HG02852 (cell line): ENCODE measurements at regions not wholly inside any gene's neighbourhood (a gene's known extent, or its start where the extent isn't known, plus 50 kb on each side); places are given as distances from the start of the nearest gene placed in this dataset.
"Not testable (repeated sequence)": the region's sequence is repeated elsewhere in the genome, so short reads cannot be mapped to it uniquely, and the experiment has no call there.

Experiments
- ATAC-seq: cut with Tn5 transposase; IDR thresholded peaks from one replicate; pipeline ENCODE4 v1.9.1; 2021; ENCODE audit warnings: mild to moderate bottlenecking, moderate library complexity; ENCODE audit not compliant: unreplicated experiment

- no peak for ATAC-seq
Observed at GRCh38 chr5:62142351-62142750, 163.7 kb upstream of the KIF2A start.

GRCh38 chr5:62143268-62144229, 162.5 kb upstream of the KIF2A start:
- ATAC-seq, result no peak

DNA sequence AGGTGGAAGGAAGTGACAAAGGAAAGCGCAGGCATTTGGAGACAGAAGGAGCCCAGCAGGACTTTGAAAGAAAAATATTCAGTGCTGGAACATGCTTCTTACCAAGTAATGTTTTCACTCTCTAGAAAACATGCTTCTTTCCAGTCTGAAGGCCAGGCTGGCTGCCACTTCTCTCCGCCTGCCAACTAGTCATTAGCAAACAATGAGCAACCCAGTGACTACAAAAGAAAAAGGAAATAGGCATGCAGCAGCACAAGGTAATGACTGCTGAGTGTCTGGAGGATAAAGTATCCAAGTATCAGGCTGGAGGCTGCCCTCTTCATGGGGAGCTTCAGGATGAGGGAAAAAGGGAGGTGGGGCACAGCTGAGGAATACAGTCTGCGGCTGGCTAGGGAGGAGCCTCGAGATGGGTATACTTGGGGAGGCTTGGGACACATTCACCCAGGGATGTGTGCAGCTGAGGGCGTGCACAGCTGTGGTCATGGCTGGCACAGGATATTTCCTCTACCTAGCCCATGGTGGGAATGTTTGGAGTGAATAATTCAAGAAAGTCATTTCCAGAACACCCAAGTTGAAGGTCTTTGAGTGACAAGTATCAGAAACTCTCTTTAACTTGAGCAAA, 161.5 kb upstream of the KIF2A start:
- no peak for ATAC-seq

DNA sequence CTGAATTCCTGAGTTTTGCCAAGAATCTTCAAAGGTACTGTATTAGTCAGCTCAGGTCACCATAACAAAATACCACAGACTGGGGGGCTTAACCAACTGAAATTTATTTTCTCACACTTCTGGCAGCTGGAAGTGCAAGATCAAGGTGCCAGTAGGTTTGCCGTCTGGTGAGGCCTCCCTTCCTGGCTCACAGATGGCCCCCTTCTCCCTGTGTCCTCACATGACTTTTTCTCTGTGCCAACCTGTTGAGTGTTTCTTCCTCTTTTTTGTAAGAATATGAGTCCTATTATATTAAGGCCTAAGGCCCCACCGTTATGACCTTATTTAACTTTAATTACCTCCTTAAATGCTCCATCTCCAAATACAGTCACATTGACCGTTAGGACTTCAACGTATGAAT, 156.1 kb upstream of the KIF2A start:
- no peak for ATAC-seq

GRCh38 chr5:62152394-62153087, 153.5 kb upstream of the KIF2A start:
- ATAC-seq, result no peak

DNA sequence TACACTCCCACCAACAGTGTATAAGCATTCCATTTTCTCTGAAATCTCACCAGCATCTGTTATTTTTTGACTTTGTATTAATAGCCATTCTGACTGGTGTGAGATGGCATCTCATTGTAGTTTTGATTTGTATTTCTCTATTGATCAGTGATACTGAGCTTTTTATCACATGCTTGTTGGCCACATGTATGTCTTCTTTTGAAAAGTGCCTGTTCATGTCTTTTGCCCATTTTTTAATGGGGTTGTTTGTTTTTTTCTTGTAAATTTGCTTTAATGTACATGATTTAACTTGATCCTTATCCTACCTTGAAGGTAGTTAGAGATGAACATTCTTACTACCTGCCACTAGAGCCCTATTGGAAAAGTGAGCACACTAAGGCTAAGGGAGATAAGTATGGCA, 151.2 kb upstream of the KIF2A start:
- ATAC-seq, result no peak

- ATAC-seq, result no peak
Observed at GRCh38 chr5:62155988-62156387, 150.0 kb upstream of the KIF2A start.

DNA sequence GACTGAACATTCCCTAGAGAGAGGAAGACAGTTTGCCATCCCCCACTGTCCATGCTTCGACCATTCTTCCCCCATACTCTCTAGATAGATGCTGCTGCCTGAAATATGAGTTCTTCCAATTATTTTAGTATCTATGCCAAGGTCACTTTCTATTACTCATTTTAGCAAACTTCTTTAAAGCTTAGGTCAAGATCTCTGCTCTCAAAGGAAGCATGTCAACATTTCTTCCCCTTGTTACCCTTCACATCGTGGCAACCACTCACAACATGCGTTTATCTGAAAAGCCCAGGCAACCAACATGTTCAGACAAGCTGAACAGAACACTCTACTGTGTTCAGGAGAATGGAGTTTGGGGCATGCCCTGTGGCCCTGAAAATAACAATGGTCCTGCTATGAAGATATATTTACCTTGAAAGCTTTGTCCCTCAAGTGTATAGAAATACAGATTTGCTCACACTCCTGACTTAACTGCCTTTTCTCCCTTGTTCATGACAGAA, 138.4 kb upstream of the KIF2A start:
- ATAC-seq, result no peak

DNA sequence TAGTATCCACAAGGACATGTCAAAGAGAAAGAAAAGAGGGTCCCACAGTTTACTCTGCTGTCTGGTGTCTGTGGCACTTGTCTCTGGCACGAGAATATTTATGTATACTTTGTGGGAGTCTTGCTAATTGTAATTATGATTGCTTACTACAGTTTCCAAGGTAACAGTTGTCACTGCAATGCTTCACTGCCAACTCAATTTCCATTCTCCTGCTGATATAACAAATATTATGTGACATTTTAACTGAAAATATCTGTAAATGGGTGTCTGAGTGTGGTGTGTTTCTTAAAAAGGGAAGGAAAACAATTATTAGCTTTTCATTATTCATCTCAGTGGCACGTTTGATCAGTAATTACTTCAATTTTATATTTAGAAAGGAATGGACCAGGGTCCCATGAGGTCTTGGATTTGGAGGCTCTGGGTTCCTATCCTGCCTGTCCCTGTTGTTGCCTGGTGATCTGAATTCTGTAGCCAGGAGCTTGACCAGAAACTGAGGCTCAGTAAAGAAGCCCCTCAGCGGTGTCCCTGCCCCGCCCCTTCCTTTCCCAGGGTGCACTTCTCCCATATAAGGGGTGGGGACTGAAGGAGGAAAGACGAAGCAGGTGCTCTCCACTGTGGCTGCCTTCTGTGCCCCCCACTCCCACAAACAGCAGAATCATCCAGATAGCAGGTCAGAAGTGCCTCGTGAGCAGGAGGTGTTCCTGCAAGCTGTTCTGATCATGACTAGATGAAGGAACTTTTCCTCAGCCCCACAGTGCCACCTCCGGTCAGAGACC, 137.3 kb upstream of the KIF2A start:
- no peak for ATAC-seq

DNA sequence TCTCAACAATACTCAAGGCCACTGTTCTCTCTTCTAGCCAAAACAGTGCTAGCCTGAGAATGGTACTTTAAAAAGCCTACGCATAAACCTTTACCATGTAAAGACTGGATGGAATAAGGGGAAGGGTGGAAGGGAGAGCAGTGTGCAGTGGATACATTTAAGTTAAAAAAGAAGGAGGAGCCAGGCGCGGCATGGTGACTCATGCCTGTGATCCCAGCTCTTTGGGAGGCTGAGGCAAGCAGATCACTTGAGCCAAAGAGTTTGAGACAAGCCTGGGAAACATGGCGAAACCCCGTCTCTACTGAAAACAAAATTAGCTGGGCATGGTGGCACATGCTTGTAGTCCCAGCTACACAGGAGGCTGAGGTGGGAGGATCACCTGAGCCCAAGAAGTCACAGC, 127.7 kb upstream of the KIF2A start:
- ATAC-seq, result no peak

GRCh38 chr5:62182802-62183201, 123.2 kb upstream of the KIF2A start:
- ATAC-seq, result no peak

- no peak for ATAC-seq
Observed at GRCh38 chr5:62183727-62184126, 122.3 kb upstream of the KIF2A start.

GRCh38 chr5:62184444-62184843, 121.6 kb upstream of the KIF2A start:
- no peak for ATAC-seq

GRCh38 chr5:62190173-62190572, 115.8 kb upstream of the KIF2A start:
- ATAC-seq, result no peak

- ATAC-seq, result no peak
Observed at GRCh38 chr5:62190931-62191330, 115.1 kb upstream of the KIF2A start.

DNA sequence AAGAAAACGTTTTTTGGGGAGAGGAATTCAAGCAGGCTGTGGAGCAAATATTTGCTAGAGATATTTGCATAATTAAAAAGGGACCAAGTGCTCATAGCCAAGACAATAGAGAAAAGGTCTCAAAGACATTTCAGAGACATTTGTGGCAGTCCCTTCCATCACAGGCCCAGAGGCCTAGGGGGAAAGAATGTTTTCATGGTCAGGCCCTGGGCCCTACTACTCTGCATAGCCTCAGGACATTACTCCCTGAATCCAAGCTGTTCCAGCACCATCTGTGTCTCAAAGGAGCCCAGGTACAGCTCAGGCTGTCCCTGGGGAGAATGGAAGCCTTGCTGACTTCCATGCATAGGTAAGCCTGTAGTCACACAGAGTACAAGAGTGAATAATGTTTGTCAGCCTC, 113.0 kb upstream of the KIF2A start:
- no peak for ATAC-seq

DNA sequence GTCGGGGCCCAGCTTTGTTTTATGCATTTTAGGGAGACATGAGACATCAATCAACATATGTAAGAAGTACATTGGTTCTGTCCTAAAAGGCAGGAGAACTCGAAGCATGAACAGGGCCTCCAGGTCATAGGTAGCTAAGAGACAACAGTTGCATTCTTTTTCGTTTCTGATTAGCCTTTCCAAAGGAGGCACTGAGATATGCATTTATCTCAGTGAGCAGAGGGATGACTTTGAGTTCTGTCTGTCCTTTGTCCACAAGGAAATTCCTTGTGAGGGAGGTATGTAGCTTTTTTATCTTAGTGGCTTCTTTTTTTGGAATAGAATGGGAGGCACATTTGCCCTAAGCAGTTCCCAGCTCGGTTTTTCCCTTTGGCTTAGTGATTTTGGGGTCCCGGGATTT, 109.5 kb upstream of the KIF2A start:
- ATAC-seq, result not testable (repeated sequence)

- ATAC-seq, result no peak
Observed at GRCh38 chr5:62197697-62198096, 108.3 kb upstream of the KIF2A start.

GRCh38 chr5:62198421-62198820, 107.6 kb upstream of the KIF2A start:
- ATAC-seq, result no peak

DNA sequence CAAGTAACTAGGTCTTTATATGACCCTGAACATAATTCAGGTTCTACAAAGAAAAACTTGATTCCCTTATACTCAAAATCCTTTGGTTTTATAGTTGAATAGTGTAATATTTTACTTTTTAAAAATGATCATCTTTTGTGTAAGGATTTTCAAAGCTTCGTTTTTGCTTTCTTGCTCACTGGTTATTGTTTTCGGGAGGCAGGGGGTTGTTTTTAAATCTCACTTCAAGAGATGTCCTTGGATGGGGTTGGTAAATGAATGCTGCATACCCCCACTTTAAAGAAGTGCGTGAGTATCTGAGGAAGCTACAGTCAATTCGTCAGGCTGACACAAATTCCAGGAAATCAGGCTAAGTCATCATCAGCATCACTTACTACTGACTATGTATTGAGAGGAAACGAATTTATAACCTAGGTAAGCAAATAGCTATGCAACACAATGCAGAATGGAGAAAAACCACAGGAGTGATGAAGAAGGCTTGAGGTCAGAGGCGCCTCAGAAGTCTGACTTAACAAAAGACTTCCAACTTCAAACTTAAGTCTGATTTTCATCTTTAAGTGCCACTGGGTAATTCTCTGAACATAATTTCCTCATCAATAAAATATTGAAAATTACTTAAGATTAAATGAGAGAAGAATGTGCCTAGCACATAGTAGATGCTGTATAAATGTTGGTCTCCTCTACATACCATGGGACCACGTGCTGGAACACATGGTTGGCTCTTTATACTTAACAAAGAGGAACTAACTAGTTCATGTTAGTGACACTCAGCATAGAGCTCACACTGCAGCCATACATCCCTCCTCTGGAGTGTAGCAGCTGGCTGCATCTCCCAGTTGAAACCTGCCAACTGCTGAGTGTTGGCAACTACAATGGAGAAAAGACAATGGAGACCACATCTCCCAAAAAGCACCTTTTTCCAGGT, 106.0 kb upstream of the KIF2A start:
- ATAC-seq, result no peak
